T-helper 1 cell (primary cell): ENCODE measurements at regions not wholly inside any gene's neighbourhood (a gene's known extent, or its start where the extent isn't known, plus 50 kb on each side); places are given as distances from the start of the nearest gene placed in this dataset.

Source experiments
- DNase-seq, 5 donors: peaks; one replicate each; pipeline ENCODE4 v3.0.0-alpha.2; 2012 to 2020

DNA sequence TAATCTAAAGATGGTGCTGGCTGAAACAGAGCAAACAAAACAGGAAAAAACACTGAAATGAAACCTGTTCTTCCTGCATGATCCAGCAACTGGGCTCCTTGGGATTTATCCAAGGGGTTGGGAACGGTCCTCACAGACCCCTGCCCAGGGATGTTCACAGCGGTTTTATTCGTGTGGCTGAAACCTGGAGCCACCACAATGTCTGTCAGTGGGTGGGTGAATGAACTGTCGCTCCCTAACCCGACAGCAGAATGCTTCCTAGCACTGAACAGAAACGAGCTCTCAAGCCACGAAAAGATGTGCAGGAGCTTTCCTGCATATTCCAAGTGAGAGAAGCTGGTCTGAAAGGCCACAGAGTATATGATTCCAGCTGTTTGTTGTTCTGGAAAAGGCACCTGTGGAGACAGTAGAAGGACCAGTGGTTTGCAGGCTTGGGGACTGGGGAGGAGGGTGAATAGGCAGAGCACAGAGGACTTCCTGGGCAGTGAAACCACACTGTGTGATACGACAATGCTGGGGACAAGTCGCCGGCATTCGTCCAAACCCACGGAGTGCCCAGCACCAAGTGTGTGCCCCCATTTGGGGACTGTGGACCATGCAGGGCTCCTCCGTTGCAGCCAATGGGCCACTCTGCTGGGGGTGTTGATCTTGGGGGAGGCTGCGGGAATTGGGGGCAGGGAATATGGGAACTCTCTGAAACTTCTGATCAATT, 73.9 kb downstream of the TEX29 start:
- no peak for DNase-seq

DNA sequence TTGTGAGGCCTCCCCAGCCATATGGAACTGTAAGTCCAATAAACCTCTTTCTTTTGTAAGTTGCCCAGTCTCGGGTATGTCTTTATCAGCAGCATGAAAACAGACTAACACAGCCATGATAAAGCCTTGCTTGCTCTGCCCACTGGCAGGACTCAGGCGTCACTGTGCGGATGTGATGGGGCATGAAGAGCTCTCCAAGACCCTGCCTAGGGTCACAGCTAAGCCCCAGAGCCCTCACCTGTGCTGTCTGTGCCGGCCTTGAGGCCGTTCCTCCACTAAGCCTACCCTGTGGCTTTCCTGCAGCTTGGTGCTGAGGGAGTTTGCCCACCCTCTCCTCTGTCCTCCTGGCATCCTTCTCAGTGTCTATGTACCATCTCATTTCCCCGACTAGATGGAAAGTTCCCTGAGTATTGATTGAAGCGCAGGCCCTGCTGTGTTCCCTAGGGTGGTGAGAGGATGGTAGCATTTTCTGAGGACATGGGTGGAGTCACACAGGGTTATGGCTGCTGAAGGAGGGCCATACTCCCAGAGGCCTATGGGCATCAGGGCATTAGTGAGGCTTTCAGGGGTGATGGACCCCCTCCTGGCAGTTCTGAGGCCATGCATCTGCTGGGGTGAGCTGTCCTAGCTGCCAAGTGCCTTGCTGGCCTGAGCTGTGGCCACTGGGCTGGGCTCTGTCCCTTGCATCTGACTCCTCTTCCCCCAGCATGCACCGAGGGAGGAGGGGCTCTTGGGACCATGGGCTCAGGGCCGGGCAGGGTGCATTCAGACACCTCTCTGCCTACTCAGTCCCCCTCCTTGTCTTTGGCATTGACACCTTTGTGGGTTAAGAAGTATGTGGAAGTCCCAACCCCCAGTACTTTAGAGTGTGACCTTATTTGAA, 75.3 kb downstream of the TEX29 start:
- no peak for DNase-seq

DNA sequence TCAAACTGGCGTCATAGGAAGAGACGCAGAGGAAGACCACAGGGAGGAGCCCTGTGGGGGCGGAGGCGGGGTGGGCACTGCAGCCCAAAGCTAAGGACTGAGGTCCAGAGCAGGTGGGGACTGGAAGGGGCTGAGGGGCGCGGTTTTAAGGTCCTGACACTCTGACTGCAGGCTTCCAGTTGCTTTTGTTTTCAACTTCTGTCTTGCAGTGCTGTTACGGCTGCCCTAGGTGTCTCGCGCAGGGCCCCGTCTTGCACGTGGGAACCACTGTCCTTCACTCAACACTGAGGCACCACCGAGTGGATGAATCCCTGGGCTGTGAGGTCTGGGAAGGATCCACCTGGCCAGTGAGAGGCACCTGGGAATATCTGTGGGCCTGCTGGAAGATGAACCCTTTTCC, 76.0 kb downstream of the TEX29 start:
- DNase-seq: no peak

DNA sequence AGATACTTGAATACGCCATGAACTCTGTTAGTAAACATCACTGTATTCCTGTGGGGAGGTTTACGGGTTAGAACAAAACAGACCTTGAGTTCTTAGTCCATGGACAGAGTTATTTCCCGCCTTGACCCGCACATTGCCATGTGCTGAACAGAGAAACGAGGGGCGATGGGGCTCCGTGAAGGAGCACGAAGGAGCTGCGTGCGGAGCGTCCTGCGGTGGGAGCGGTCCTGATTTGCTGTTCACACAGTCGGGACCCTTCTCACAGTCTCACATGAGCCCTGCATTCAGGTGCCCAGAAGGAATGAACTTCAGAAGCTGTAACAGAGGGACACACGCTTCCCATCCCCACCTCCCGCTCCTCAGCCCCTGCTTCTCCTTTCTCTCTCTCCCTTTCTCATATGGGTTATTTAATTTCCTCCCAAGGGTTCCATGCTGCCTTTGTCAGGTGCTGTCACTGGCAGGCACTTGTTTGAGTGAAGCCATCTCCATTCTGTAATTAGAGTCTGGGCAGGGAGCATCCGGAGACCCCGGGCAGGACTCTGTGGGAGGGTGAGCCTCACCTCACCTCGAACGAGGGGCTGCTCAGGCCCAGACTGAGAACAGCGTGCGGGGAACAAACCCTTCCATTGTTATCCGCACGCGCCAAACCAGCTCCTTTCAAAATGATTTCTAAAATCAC, 76.9 kb downstream of the TEX29 start:
- no peak for DNase-seq

DNA sequence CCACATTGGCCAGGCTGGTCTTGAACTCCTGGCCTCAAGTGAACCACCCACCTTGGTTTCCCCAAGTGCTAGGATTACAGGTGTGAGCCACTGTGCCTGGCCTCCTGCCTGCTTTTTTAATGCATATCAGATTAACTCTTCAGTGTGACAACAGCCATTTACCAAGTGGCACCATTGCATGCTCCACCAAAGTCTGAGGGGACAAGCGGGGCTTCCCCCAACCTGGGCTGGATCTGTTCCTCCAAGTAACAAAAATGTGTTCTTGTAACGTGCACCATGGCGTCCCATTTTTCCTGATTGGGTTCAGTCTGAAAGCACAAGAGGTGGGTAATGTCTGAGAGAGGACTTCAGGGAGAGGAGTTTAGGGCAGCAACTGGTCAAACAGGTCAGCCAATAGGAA, 77.8 kb downstream of the TEX29 start:
- no peak for DNase-seq

DNA sequence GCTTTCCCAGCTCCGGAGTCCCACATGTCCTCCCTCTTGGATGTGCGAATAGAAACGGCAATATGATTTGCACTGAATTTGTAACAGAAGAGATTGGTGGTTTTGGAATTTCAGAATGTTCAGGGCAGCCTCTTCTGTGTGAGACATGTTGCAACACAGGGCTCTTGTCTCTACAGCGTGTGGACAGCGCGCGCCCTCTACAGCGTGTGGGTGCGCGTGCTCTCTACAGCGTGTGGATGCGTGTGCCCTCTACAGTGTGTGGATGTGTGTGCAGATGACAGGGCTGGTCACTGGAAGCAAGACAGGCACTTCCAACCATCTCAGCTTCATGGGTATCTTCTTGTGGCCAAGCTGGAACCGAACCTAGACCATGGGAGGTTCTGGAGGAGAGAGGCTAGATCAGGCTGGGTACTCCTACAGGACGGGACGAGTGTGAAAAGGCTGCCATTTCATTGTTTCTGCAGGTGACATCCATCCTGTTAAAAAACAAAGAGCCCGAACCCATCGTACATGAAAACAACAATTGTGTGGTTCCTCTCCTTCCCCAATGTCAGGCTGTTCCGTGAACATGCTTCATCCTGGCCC, 78.4 kb downstream of the TEX29 start:
- DNase-seq: no peak

DNA sequence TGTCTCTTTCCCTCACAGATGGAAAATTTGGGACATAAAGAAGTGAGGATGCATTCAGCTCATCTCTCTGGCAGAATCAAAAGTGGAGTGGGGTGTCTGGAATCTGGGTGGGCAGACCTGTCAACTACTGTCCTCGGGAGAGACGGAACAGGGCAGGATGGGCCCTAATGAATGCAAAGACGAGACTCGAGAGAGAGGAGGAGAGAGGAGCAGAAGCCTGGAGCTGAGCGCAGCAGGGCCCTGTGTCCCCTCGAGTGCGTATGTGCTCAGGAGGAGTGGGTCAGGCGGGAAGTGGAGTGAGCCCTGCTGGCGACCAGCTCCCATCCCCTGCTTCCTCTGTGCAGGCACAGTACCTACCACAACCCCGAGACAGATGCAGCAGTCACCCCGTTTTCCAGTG, 78.9 kb downstream of the TEX29 start:
- no peak for DNase-seq

DNA sequence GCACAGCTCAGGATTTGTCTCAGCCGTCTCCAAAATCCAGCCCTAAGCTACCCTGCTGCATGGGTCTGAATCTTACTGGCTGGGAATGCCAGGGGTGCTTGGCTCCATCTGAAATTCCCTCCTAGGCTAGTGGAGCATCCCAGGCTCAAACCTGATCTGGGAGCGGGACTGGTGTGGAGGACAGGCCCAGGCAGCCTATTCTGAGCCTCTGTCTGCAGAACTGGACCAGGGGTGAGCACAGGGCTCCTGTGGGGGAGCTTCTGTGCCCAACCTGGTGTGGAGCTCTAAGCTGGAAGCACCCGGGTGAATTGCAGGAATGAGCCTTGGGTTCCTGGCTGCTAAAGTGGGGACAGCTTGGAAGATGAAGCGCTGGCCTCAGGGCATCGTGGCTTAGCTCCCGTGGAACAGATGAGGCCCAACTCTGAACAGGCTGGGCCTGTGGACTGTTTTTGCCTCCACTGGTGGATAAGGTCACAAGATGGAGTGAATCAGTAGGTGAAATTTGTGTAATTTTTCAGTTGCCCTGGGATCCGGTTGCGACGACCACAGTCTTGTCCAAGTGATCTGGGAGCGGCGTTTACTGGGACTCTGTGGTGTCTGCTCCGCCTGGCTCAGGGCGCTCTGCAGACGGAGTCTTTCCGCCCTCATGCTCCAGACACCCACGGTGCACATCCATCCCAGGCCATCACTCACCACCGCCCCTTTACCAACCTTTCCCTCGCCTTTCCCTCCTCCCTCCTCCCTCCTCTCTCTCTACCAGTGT, 79.5 kb downstream of the TEX29 start:
- DNase-seq: no peak

DNA sequence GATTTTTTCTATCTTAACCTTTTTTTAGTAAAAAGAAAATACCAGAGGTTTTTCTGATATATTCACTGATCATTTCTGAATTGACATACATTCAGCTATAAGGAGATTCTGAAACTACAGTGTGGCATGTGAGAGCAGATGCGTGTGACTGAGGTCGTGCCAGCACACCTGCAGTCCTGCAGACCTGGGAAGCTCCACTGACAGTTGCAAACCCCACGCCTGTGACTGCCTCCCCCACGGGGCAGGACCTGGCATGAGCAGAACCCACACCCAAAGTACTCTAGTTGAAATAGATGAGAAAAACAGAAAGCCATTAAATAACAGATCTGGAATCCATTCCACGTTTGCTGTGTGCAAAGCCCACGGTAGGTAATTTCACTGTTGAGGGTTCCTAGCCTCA, 80.7 kb downstream of the TEX29 start:
- DNase-seq: no peak

DNA sequence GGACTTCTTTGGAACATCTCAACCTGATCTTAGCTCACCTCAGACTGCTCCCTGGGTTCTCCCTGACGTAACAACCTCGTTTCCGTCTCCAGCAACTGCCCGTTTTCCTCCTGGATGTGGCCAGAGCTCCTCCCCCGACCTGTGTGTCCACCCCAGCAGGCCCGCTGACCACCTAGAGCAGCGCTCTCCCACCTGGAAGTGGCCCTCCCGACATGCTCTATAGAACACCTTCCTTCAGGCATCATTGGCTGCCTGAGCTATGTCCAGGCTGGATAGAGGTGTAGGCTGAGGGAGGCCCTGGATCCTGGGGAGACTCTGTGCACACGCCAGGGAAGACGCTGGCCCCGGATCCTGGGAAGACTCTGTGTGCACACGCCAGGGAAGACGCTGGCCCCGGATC, 81.3 kb downstream of the TEX29 start:
- no peak for DNase-seq

DNA sequence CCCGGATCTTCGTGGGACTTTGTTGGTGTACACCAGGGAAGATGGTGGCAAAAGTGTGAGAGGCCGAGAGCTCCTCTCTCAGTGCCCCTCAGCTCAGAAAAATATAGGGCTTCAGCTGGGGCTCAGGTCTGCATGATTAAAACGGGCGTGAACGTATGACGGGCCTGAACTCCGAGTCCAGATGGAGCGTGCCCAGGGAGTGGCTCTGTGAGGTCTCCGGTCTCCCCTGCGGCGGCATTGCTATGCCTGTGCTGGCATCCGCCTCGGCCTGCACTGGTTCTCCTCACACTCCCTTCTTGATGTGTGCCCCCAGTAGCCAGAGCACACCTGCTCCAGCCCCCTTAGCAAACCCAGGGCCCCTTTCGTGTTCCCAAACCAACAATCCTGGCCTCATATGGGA, 82.0 kb downstream of the TEX29 start:
- DNase-seq: no peak

DNA sequence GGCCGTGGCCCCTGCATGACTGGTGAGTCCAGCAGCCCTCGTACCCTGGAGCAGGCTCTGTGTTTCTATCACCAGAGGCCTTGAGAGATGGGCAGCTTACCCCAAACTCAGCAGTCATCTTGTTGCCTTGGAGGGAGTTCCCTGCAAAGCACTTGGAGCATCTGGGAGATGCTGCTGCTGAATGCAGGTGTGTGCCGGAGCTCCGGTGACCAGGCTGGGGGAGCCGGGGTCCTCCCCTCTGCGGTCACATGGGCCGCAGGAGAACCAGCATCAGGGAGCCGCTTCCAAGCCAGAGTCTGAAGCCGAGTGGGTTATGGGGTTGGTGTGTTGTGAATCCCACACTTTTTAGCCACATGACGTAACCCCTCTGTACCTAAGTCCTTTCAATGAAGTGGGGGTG, 82.8 kb downstream of the TEX29 start:
- DNase-seq: no peak

DNA sequence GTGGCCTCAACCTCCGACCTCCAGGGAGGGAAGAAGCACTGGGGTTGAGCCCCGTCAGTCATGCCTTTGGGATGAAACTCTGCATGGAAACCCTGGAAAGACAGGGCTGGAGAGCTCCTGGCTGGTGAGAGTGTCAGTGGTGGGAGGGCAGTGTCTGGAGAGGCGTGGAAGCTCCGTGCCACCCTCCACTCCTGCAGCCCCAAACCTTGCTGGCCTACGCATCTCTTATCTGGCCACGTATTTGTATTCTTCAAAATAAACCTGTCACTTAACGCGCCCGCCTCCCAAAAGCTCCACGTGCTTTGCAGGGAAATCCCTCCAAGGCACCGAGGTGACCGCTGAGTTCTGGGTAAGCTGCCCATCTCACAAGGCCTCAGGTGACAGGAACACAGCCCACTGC, 84.3 kb downstream of the TEX29 start:
- DNase-seq: no peak

DNA sequence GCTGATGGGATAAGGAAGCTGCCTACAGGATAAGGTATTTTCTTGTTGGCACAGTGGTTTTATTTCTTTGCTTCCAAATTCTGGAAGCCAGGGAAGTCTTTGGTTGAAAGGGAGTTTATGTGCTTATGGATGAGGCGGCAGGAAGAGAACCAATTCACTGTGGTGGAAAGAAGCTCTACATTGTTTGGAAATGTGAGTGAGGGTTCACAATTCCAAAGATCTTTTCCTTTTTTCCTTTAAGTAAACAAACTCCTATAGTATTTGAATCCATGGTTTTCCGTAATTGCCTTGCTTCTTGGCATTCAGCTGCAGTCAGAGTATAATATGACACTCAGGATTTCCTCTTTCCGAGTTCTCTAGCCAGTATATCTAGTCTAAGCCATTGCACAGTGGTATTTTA, 86.2 kb downstream of the TEX29 start:
- DNase-seq: no peak

DNA sequence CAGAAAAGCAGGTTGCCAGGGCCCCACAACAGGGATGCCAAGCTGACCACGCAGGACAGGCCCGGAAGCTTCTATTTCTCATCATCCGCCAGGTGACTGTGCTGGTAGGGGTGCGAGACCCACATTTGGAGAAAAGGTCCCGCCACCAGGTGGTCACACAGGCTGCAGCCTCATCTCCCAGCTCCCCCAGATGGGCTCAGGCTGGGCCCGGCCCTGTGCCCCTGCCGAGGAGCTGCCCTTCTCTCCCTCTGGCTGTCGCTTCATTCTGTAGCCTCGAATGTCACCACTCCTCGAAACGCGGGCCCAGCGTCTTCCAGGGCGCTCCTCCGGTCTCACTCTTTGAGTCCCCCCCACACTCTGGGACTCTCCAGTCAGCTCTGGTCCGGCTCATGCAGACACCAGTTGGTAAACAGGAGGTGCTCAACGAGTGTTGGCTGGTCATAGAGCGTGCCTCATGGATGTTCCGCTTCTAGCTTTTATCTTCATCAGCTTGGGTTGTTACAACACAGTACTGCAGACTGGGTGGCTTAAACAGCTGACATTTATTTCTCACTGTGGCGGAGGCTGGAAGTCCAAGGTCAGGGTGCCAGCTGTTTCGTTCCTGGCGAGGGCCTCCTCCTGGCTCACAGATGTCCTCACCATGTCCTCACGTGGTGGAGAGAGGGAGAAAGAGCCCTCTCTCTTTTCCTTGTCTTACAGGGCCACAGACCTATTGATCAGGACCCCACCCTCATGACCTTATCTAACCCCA, 87.1 kb downstream of the TEX29 start:
- DNase-seq: peak in 1 of 5 donors; percentile 3

DNA sequence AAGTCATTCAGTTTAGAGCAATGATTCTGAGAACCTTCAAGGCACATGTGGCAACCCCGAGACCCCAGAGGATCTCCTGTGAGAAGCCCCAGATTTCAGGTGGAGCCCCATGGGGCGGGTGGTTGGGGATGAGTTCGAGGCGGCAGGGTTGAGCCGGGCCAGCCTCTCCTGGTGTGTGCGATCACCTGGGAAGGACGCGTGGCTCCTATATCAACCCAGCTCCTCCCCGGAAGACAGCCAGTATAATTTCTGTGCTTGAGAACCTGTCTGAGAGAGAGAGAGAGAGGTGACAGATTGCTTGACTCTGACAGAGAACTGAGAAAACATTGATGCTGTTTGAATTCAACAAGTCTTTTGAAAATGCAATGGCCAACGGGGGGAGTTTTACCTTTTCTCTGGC, 89.0 kb downstream of the TEX29 start:
- no peak for DNase-seq

DNA sequence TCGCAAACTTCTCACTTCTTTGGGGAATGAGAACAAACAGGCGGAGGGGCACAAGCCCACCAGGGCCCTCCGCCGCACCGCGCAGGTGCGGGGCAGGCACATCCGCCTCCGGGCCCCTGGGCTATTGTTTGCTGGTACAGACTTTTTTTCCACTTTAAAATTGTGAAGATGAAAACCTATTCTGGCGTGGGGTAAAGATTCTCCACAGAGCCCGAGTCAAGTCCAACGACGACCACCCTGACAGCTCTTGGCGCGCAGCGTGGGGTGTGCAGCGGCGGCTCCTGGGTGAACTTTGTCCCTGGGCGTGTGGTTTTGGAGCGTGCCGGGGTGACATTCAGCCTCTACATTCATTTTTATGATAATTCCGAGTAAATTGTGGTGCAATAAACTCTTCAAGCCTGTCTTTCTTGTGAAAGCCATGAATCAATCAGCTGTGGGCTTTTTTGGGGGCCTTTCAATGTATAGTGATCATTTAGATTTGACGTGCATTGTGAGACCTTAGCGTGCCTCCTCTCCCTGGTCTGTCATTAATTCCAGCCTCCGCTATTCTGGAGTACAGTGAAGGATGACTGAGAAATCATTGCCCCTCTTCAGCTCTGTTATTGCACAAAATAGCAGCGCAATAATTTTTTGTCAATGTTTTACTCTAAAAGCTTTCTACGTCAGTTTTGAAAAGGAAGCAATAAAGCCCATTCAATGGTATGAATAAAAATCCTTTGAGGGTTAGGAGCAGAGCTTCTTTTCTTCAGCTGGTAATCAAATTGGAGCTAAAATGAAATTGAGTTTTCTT, 90.0 kb downstream of the TEX29 start:
- DNase-seq: no peak

DNA sequence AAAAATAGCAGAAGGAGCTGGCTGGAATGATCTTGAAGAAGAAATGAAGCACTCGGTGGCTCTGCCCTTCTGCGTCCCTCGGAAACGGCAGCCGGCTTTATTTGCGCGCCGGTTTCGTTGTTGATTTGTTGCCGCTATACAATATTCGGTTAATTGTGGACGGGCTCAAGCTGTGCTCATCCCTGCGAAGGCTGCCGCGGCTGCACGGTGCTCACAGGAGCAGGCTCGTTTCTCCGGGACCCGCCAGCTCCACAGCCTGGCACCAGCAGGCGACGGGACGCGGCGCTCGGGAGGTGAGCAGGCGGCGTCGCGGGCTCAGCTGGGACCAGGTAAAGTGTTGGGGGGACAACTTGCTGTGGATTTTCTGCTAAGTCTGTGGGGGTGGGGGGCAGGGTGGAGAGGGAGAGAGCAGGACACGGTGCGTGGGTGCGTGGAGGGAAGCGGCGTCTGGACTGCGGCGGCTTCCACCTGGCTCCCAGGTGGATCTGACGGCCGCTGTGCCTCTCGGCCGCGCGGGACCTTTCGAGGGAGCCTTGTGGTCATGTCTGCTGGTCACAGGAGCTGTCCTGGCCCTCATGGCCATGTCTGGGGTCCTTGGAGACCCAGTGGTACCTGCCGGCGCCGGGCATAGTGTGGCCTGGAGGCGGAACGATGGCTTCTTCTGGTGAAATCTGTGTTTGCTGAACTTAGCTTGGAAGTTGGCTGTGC, 90.9 kb downstream of the TEX29 start:
- no peak for DNase-seq

DNA sequence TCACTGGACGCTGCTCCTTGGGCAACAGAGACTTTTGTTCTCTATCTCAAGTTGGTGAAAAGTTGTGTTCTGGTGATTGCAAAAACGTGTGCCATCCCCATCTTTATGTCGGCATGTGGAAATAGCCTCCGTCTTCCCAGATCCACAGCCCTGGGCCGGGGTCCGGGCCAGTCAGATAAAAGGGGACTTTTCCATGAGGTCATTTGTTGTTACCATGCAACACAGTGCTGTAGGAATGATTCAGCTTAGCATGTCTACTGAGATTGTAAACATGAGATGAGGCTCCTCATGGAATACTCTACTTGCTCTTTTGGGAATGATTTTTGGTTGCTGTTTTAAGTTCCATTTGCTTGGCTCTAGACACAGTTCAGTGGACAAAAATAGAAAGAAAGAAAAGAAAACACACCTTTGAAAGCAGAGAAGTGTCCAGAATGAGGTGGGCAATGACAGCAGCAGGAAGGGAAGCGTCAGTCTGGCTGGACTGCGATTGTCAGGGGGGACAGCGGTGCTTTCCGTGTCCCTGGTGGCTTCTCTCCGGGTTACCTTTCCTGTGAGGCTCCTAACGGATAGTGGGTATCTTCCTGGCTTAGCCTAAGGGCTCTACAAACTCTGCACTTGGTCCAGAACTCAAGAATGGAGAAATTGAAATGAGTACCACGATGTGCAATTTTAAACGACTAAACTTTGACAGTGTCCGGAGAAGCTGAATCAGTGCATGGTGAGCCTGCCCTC, 91.6 kb downstream of the TEX29 start:
- no peak for DNase-seq
